ENCODE measurements at regions not wholly inside any gene's neighbourhood (a gene's known extent, or its start where the extent isn't known, plus 50 kb on each side); places are given as distances from the start of the nearest gene placed in this dataset.

GRCh38 chr16:86452451-86452850, 57.9 kb upstream of the FOXF1 start:
- Histone ChIP-seq H3K27ac (no peak overlapping the region), H3K4me1 (ENCODE audit: control insufficient read depth in 1 of 2, low read depth in 2 of 2) (no peaks in the 10 kb centered on the region), H3K4me3 (no peak overlapping the region), H3K9me3 (no peaks in the 10 kb centered on the region), H3K36me3 (no peaks in the 10 kb centered on the region), H3K27me3 (replicated peaks; ENCODE audit: insufficient read depth) (no peaks in the 10 kb centered on the region)
- TF ChIP-seq CTCF (IDR thresholded peaks at IDR 0.05), result no peak
- DNase-seq (ENCODE audit: low spot score), result no peak
- ATAC-seq (ENCODE audit: insufficient number of reproducible peaks, low FRiP score, low read depth), result no peak

DNA sequence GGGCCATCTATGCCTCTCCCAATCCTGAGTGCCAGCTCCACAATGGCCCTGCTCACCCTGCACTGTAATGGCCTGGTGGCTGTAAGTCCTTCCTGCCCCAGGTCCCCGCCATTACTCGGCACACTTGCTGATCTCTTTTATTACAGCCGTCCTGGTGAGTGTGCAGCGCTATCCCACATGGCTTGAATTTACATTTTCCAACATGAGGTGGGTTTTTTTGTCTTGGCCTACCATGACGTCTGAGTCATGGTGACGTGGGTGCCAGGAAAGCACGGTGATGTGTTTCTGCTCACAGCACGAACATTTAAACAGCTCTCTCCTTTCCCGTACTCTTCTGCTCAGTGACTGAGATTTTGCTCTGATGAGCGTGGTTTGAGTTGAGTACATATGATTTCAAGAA, 55.2 kb upstream of the FOXF1 start:
- DNase-seq (ENCODE audit: low spot score), result no peak
- Histone ChIP-seq H3K36me3 (no peaks in the 10 kb centered on the region), H3K27me3 (replicated peaks; ENCODE audit: insufficient read depth) (no peaks in the 10 kb centered on the region), H3K27ac (no peak overlapping the region), H3K9me3 (no peaks in the 10 kb centered on the region), H3K4me3 (no peak overlapping the region), H3K4me1 (ENCODE audit: control insufficient read depth in 1 of 2, low read depth in 2 of 2) (no peaks in the 10 kb centered on the region)
- no peak for TF ChIP-seq CTCF (IDR thresholded peaks at IDR 0.05)
- ATAC-seq (ENCODE audit: insufficient number of reproducible peaks, low FRiP score, low read depth), result no peak

DNA sequence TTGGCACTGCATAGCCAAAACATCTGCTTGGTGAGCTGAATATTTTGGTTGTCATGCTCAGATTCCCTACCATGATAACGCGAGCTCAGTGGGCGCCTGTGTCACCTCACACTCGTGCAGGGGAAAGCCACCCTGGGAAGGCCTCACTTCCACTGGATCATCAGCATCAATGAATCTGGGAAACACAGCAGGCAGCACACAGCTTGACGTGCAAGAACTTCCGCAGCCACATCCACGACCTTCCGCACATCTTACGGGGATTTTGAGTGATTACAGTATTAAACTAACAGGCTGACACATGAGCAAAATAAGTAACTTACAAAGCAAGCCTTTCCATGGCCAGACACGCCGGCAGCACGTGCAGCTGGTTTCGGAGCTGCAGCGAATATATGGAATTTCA, 54.7 kb upstream of the FOXF1 start:
- H3K4me1 ChIP-seq (ENCODE audit: control insufficient read depth in 1 of 2, low read depth in 2 of 2), result no peaks in the 10 kb centered on the region
- TF ChIP-seq CTCF (IDR thresholded peaks at IDR 0.05), result no peak
- no peak overlapping the region for H3K27ac ChIP-seq
- DNase-seq (ENCODE audit: low spot score) (no peak), ATAC-seq (ENCODE audit: insufficient number of reproducible peaks, low FRiP score, low read depth) (no peak)
- H3K36me3 ChIP-seq, result no peaks in the 10 kb centered on the region
- H3K9me3 ChIP-seq, result no peaks in the 10 kb centered on the region
- H3K27me3 ChIP-seq (replicated peaks; ENCODE audit: insufficient read depth), result no peaks in the 10 kb centered on the region
- H3K4me3 ChIP-seq, result no peak overlapping the region

- Histone ChIP-seq H3K36me3 (no peaks in the 10 kb centered on the region), H3K4me1 (ENCODE audit: control insufficient read depth in 1 of 2, low read depth in 2 of 2) (no peaks in the 10 kb centered on the region), H3K4me3 (no peak overlapping the region), H3K27ac (no peak overlapping the region), H3K27me3 (replicated peaks; ENCODE audit: insufficient read depth) (no peaks in the 10 kb centered on the region), H3K9me3 (peaks cover 6% of the 10 kb centered on the region)
- ATAC-seq (ENCODE audit: insufficient number of reproducible peaks, low FRiP score, low read depth) (no peak), DNase-seq (ENCODE audit: low spot score) (peak; percentile 4)
- no peak for TF ChIP-seq CTCF (IDR thresholded peaks at IDR 0.05)
Measured at GRCh38 chr16:86457501-86458148, 52.7 kb upstream of the FOXF1 start.

DNA sequence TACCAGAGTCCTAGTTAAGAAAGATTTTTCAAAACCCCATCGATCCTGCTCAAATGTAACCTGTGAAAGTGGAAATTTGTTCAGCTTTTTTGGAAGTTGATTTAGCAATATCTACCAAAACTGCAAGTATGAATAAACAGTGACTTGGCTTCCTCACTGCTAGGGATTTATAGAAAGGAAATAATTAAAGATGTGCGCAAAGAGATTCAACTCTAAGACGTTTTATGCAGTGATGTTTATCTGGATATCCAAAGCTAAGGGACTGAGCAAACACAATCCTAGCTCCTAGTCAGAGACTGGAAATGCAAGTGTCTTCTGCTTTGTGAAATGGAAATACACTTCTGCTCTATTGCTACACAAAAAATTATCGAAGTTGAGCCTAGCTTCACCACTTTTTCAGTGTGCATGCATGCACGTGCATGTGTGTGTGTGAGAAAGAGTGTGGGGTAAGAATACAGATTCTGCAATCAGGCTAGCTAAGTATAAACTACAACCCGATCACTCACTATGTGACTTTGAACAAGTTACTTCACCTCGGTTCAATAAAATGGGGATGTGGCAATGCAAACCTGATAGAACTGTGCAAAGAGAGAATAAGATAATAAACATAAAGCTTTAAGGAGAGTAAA, 52.1 kb upstream of the FOXF1 start:
- Histone ChIP-seq H3K27me3 (replicated peaks; ENCODE audit: insufficient read depth) (no peaks in the 10 kb centered on the region), H3K27ac (no peak overlapping the region), H3K4me1 (ENCODE audit: control insufficient read depth in 1 of 2, low read depth in 2 of 2) (no peaks in the 10 kb centered on the region), H3K9me3 (peaks cover 6% of the 10 kb centered on the region), H3K36me3 (no peaks in the 10 kb centered on the region), H3K4me3 (no peak overlapping the region)
- ATAC-seq (ENCODE audit: insufficient number of reproducible peaks, low FRiP score, low read depth) (no peak), DNase-seq (ENCODE audit: low spot score) (no peak)
- TF ChIP-seq CTCF (IDR thresholded peaks at IDR 0.05), result no peak
